ENCODE measurements at regions not wholly inside any gene's neighbourhood (a gene's known extent, or its start where the extent isn't known, plus 50 kb on each side); places are given as distances from the start of the nearest gene placed in this dataset.

GRCh38 chr6:122092366-122092765 lies 307.1 kb upstream of the HSF2 start:
- TF ChIP-seq TAF1 (conservative IDR thresholded peaks at IDR 0.05), result no peak
- no peak for TF ChIP-seq RAD21 (IDR thresholded peaks at IDR 0.05)
- TF ChIP-seq ZBTB33 (IDR thresholded peaks at IDR 0.05), result no peak
- TF ChIP-seq GABPA (IDR thresholded peaks at IDR 0.05 in 1 of 2, conservative IDR thresholded peaks at IDR 0.05 in 1 of 2), result no peak

GRCh38 chr6:122098201-122098678 lies 301.2 kb upstream of the HSF2 start:
- Histone ChIP-seq H3K36me3 (ENCODE audit: control insufficient read depth in 4 of 4, insufficient read depth in 3 of 4, low read depth in 1 of 4, low read length in 3 of 4) (no peaks in the 10 kb centered on the region), H3K27ac (ENCODE audit: low read depth in 1 of 2, low read length in 2 of 2) (no peak overlapping the region), H3K9me3 (ENCODE audit: control insufficient read depth in 4 of 4, low read length in 3 of 4) (no peaks in the 10 kb centered on the region), H3K4me1 (ENCODE audit: control insufficient read depth in 4 of 4, insufficient read depth in 4 of 4, low read length in 3 of 4) (no peaks in the 10 kb centered on the region), H3K4me3 (ENCODE audit: low read depth in 1 of 3, low read length in 3 of 3) (no peak overlapping the region), H3K27me3 (ENCODE audit: control insufficient read depth in 4 of 4, insufficient read depth in 4 of 4, low read length in 3 of 4) (peaks cover 0 to 2% (median 0%) of the 10 kb centered on the region in 4 donors), H3K9ac (ENCODE audit: low read depth in 1 of 2, low read length in 2 of 2) (no peak overlapping the region)
- WGBS, result 57% methylated on average over 4 of the region's 4 CpGs
- no peak for TF ChIP-seq JUND (IDR thresholded peaks at IDR 0.05)
- no peak for TF ChIP-seq RAD21 (IDR thresholded peaks at IDR 0.05)
- no peak for TF ChIP-seq NR2F2 (IDR thresholded peaks at IDR 0.05)
- no peak for TF ChIP-seq YY1 (IDR thresholded peaks at IDR 0.05)
- TF ChIP-seq HNF4G (IDR thresholded peaks at IDR 0.05), result no peak
- no peak for TF ChIP-seq GABPA (IDR thresholded peaks at IDR 0.05 in 1 of 2, conservative IDR thresholded peaks at IDR 0.05 in 1 of 2)
- TF ChIP-seq ZBTB33 (IDR thresholded peaks at IDR 0.05), result no peak
- TF ChIP-seq REST (IDR thresholded peaks at IDR 0.05), result no peak
- no peak for TF ChIP-seq MAX (IDR thresholded peaks at IDR 0.05)
- TF ChIP-seq HNF4A (conservative IDR thresholded peaks at IDR 0.05), result no peak
- no peak for TF ChIP-seq FOXA2 (IDR thresholded peaks at IDR 0.05)
- no peak for TF ChIP-seq FOXA1 (IDR thresholded peaks at IDR 0.05)
- no peak for TF ChIP-seq RXRA (IDR thresholded peaks at IDR 0.05)
- no peak for TF ChIP-seq ATF3 (IDR thresholded peaks at IDR 0.05)
- TF ChIP-seq EGR1 (IDR thresholded peaks at IDR 0.05; ENCODE audit: low read depth in 2 of 2), result no peak
- no peak for TF ChIP-seq SP1 (IDR thresholded peaks at IDR 0.05)
- DNase-seq (ENCODE audit: low spot score), result no peak

More at GRCh38 chr6:122092366-122092765, 307.1 kb upstream of the HSF2 start:
- Histone ChIP-seq H3K27me3 (ENCODE audit: control insufficient read depth in 4 of 4, insufficient read depth in 4 of 4, low read length in 3 of 4) (no peaks in the 10 kb centered on the region), H3K4me3 (ENCODE audit: low read depth in 1 of 3, low read length in 3 of 3) (no peak overlapping the region), H3K36me3 (ENCODE audit: control insufficient read depth in 4 of 4, insufficient read depth in 3 of 4, low read depth in 1 of 4, low read length in 3 of 4) (no peaks in the 10 kb centered on the region), H3K9ac (ENCODE audit: low read depth in 1 of 2, low read length in 2 of 2) (no peak overlapping the region), H3K9me3 (ENCODE audit: control insufficient read depth in 4 of 4, low read length in 3 of 4) (no peaks in the 10 kb centered on the region), H3K4me1 (ENCODE audit: control insufficient read depth in 4 of 4, insufficient read depth in 4 of 4, low read length in 3 of 4) (no peaks in the 10 kb centered on the region), H3K27ac (ENCODE audit: low read depth in 1 of 2, low read length in 2 of 2) (no peak overlapping the region)
- WGBS, result 73% methylated on average over 1 of the region's 1 CpG
- no peak for DNase-seq (ENCODE audit: low spot score)

All from liver (tissue), 7 donors.